GM19452 (cell line): ENCODE measurements at regions not wholly inside any gene's neighbourhood (a gene's known extent, or its start where the extent isn't known, plus 50 kb on each side); places are given as distances from the start of the nearest gene placed in this dataset.

Experiments used
- ATAC-seq: cut with Tn5 transposase; IDR thresholded peaks from one replicate; pipeline ENCODE4 v1.9.1; 2021; ENCODE audit not compliant: unreplicated experiment

DNA sequence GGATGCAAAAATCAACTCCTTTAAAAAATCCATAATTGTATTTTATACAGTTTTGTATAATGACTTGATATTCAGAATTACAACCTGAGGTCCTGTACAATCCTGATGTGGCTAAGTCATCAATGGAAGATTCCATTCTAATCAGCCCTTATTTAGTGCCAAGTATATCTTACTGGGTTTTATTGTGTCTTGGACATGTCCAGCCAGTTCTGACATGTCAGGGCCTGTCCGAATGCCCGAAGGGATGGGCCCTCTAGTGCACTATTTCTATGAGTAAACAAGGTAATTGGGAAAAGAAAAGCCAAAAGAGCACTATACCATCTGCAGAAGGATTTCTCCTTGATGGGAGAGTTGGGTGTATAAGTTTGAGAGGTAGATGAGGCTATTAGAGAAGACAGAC, 412.9 kb downstream of the METTL15 start:
- no peak for ATAC-seq

DNA sequence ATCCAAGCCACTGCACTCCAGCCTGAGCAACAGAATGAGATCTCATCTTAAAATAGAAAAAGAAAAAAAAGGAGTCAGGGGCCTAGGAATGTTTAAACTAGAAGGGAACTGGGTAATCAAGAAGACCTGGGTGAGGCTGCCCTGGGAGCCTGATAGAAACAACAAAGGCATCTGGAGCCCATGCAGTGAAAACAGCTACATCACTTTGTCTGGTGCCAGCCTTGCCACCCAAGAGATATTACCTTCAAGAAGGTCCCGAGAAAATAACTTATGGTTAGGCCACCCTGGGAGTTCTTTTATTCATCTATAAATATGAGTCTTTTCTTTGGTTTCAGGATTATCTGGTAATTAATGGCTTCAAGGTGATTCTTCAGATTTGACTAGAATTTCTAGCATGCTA, 412.1 kb downstream of the METTL15 start:
- ATAC-seq: no peak

DNA sequence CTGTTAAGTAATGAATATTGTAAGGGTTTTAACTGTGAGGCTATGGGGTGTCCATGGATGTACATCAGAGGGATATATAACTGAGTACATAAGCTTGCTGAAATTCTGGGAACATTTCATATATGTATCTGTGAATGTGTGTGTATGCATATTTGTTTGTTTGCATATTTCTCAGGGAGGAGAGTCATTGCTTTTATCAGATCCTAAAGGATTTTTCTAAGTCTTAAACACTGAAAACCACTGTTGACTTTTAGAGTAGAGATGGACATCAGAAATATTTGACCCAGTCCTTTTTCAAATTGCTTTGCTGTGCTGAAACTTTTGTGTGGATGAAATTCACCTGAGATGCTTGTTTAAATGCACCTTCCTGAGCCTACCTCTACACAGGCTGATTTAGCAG, 410.6 kb downstream of the METTL15 start:
- no peak for ATAC-seq

DNA sequence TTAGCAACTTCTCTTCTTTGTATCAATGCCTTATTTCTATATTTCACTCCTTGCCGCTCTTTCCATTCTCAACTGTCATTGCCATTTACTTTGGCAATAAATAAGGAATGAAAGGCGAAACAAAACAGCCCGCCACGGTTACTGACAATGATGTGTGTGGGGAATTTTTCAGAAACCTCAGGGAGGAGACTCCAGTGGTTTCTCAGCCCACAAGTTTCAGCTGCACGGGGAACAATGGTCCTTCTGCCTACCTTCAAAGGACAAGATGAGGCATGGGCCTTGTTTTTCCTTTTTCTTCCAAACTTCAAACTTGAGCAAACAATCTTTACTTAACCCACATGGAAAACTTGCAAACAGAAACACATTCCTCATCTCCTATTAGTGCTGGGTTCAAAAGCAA, 409.4 kb downstream of the METTL15 start:
- ATAC-seq: no peak

- no peak for ATAC-seq
Measured at GRCh38 chr11:28514391-28514790, 406.2 kb downstream of the METTL15 start.

- no peak for ATAC-seq
Measured at GRCh38 chr11:28512143-28512756, 404.1 kb downstream of the METTL15 start.

- no peak for ATAC-seq
Measured at GRCh38 chr11:28505232-28505631, 397.0 kb downstream of the METTL15 start.

DNA sequence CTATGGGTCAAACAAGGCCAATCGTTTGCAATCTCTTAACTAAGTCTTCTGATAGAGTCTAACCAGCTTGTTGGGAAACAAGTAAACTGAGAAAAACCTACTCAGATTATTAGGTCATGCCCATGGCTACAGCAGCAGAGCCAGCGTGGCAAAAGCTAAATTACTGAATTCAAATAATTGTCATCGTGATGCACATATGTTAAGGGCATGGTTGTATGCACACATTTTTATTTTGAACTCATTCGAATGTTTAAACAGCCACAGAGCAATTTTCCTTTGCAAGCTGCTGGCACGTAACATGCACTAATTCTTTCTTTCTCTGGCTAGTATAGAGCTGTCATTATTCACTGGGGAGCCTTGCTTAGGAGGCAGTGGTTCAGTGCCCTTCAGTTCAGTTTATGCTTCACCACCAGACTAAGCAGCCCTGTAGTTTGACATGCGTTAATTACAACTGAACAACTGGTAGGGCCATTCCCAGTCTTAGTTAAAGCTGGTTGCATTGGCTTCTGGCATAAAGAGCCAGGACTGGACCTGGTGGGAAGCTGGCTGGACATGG, 396.4 kb downstream of the METTL15 start:
- ATAC-seq: no peak

GRCh38 chr11:28495333-28495732, 387.1 kb downstream of the METTL15 start:
- ATAC-seq: no peak

DNA sequence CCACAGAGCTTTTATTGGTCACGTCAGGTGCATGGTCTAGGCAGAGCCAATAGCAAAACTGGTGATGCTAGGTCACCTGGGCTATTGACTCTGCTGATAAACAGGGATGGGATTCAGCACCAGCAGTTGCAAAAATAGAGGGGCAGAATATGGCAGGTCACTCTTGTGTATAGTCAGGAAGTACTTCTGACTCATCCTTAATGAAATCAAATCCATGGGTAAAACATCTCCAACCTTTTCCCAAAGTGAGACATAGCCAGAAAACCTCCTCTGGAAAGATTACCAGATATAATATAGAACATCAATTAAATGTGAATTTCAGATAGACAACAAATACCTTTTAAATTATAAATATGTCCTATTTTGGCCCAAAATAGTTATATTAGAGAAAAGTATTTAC, 383.2 kb downstream of the METTL15 start:
- no peak for ATAC-seq

DNA sequence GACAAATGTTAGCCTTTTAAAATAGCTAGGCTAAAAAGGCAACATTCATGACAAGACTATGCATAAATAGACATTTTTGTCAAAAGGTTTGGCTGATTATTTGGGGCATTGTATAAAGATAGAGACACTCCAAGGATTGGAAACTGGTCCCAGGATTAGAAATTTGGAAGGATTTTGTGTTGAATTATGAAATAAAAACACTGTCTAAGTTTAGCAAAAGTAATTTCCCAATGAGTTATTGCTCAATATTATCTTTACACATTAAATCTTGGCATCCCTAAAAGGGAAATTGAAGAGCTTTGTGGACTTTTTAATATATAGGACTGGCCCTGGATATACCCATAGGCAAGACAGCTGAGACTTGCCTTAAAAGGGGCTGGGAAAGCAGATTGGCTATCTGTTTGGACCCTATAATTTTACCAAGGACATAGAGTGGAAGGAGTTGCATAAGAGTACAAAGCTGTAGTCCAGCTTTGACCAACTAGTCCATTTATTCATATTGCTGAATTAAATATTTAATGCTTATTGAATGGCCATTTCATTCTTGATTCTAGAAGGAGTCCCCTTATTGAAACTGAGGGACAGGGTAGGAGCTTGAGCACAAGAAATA, 382.7 kb downstream of the METTL15 start:
- ATAC-seq: no peak

DNA sequence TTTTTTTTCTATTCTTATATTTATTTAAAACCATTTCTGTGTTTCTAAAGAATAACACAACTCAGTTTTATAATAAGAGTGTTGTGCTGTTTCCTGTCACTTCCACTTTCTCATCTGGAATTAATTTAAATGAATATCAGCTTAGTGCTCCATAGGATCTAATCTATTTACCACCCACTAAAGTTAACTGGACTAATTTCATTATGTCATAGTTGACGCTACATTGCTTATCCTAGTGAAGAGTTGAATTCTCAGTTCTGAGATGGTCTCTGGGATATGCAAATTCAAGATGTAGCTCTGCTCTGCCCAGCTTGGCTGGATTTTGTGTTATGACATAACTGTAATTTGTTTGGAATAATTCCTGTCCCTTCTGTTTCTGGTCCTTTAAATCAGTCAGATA, 380.1 kb downstream of the METTL15 start:
- no peak for ATAC-seq

GRCh38 chr11:28483072-28483867, 375.1 kb downstream of the METTL15 start:
- no peak for ATAC-seq

- ATAC-seq: no peak
Measured at GRCh38 chr11:28482666-28483065, 374.5 kb downstream of the METTL15 start.

GRCh38 chr11:28481616-28482480, 373.7 kb downstream of the METTL15 start:
- no peak for ATAC-seq

DNA sequence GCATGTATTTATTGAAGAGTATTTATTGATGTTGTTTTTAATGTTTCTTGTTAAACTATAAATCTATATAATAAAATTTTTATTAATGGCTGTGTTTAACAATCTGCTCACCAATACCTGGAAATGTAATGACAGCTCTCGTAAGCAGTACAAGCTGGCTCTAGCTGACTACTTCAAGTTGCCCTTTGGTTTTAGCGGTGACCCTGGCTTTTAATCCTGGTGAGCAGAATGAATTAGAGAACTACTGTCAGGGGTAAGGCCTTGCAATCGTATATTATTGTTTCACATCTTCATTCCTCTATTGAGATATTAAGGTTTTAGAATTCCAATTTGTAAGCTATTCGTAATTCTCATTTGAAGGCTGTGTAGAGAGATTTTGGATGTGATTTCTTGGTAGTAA, 372.2 kb downstream of the METTL15 start:
- ATAC-seq: no peak

DNA sequence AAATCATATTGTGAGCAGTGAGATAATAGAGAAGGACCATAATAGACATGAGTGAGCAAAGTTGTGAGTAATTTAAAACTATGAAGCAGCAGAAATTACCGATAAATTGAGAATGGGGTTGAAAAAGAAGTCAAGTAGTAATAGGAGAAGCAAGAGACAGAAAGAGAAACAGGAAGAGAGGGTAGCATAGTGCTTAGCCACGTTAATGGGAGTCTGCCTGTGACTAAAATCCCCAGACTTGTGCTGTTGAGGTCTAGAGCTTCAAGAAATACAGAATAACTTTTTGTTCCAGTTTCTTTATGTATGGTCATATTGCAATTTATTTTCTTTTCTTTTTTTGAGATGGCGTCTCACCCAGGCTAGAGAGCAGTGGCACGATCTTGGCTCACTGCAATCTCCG, 368.7 kb downstream of the METTL15 start:
- no peak for ATAC-seq

- ATAC-seq: no peak
Measured at GRCh38 chr11:28476049-28476448, 367.9 kb downstream of the METTL15 start.

DNA sequence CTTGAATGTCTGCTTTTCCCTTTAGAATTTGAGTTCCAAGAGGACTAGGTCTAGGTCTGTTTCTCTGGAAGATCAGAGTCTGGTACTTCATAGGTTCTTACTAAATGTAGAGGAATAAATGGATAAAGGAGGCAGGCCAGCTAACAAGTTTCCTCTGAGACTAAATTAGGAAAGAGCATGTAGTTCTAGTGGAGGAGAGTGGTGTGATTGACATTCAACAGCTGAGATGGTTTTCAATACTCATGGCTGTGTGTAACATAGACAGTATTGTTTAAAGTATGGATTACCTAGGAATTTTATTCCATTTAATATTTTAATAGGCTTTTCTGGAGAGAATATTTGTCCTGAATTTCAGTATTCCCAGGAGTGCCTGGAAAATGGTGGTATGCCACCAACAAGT, 364.7 kb downstream of the METTL15 start:
- no peak for ATAC-seq

DNA sequence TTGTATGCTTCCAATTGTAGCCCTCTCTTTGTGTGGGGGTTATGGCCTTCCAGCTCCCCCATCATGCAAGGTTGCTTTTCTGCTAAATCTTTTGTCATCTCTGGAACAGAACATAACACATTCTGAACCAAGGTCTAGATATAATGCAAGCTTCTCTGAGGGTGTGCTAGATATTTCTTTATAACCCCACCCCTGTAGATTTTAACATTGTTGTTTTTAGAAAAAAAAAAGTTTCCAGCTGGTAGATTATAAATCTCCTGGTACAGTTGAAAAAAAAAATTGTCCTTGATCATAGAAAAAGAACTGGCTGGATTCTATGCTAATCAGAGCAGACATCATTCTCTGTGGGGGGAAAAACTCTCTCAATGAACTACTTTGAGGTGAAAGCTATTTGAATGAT, 363.3 kb downstream of the METTL15 start:
- no peak for ATAC-seq

DNA sequence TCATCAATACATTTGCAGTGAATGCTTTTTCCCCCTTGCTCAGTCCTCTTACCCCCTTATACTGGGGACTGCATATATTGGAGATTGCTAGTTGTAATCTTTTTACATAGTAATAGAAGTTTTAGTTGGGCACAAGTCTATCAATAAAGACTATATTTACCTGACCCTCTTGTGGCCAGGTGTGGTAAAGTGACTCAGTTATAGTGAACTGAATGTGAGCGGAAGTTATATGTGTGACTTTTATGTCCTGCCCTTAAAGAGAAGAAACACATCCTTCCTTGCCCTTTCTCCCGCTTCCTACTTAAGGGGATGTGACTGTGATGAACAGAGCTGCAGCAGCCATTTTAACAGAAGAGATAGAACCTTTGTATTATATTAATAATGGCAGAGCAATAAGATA, 362.0 kb downstream of the METTL15 start:
- ATAC-seq: no peak
